Right renal cortex interstitium (tissue), 3 donors: ENCODE measurements at regions not wholly inside any gene's neighbourhood (a gene's known extent, or its start where the extent isn't known, plus 50 kb on each side); places are given as distances from the start of the nearest gene placed in this dataset.
"Not testable (repeated sequence)": the region's sequence is repeated elsewhere in the genome, so short reads cannot be mapped to it uniquely, and the experiment has no call there.

ENCODE experiments used
- DNase-seq, 3 donors: peaks; one replicate each; pipeline ENCODE4 v3.0.0-alpha.2; 2013; ENCODE audit warnings: low read depth in 3 of 3, low spot score in 2 of 3

- no peak for DNase-seq
Measured at GRCh38 chr2:82793711-82794435, 1665.2 kb downstream of the SUCLG1 start.

- DNase-seq = no peak
Measured at GRCh38 chr2:82792316-82792715, 1666.8 kb downstream of the SUCLG1 start.

GRCh38 chr2:82790206-82791021, 1668.7 kb downstream of the SUCLG1 start:
- peak in 2 of 3 donors; percentile 9 to 30 for DNase-seq

- DNase-seq = peak in 1 of 3 donors; percentile 21
Measured at GRCh38 chr2:82789851-82790205, 1669.3 kb downstream of the SUCLG1 start.

GRCh38 chr2:82781176-82781915, 1677.7 kb downstream of the SUCLG1 start:
- no peak for DNase-seq

GRCh38 chr2:82780050-82780449, 1679.0 kb downstream of the SUCLG1 start:
- no peak for DNase-seq

- no peak for DNase-seq
Measured at GRCh38 chr2:82752396-82752795, 1706.7 kb downstream of the SUCLG1 start.

GRCh38 chr2:82748653-82749052, 1710.4 kb downstream of the SUCLG1 start:
- DNase-seq = no peak

- DNase-seq = no peak
Measured at GRCh38 chr2:82740527-82740926, 1718.6 kb downstream of the SUCLG1 start.

- DNase-seq = not testable (repeated sequence)
Measured at GRCh38 chr2:82737965-82738364, 1721.1 kb downstream of the SUCLG1 start.

- no peak for DNase-seq
Measured at GRCh38 chr2:82735336-82735735, 1723.7 kb downstream of the SUCLG1 start.

GRCh38 chr2:82731824-82732223, 1727.3 kb downstream of the SUCLG1 start:
- DNase-seq = no peak

- DNase-seq = no peak
Measured at GRCh38 chr2:82730811-82731210, 1728.3 kb downstream of the SUCLG1 start.

- no peak for DNase-seq
Measured at GRCh38 chr2:82728090-82728489, 1731.0 kb downstream of the SUCLG1 start.

- DNase-seq = no peak
Measured at GRCh38 chr2:82708681-82709080, 1750.4 kb downstream of the SUCLG1 start.

- no peak for DNase-seq
Measured at GRCh38 chr2:82697231-82697630, 1761.8 kb downstream of the SUCLG1 start.

GRCh38 chr2:82694431-82694830, 1764.6 kb downstream of the SUCLG1 start:
- no peak for DNase-seq

GRCh38 chr2:82690757-82691411, 1768.2 kb downstream of the SUCLG1 start:
- DNase-seq = no peak

GRCh38 chr2:82675186-82675585, 1783.9 kb downstream of the SUCLG1 start:
- no peak for DNase-seq

- DNase-seq = no peak
Measured at GRCh38 chr2:82674652-82675051, 1784.4 kb downstream of the SUCLG1 start.

- no peak for DNase-seq
Measured at GRCh38 chr2:82667491-82667890, 1791.6 kb downstream of the SUCLG1 start.
